B cell (primary cell): ENCODE measurements at regions not wholly inside any gene's neighbourhood (a gene's known extent, or its start where the extent isn't known, plus 50 kb on each side); places are given as distances from the start of the nearest gene placed in this dataset.

Experiments
- ATAC-seq: fragments of 200-7000 bp; cut with Tn5 transposase; one replicate; pipeline ENCODE4 v1.10.0; 2021; ENCODE audit warnings: low read depth, mild to moderate bottlenecking, moderate number of reproducible peaks, moderate library complexity
- CTCF ChIA-PET: fragments of 350-600 bp; sonication (Branson Sonifier 250); formaldehyde crosslinking; loops from one replicate; lab custom pipeline; 2021; ENCODE audit warnings: antibody characterized with exemption, inconsistent platforms; lab: Charles Lee
- POLR2A ChIA-PET: fragments of 350-600 bp; sonication (Branson Sonifier 250); formaldehyde crosslinking; loops from one replicate; lab custom pipeline; 2021; ENCODE audit warnings: antibody characterized with exemption; lab: Charles Lee
- DNase-seq: peaks from one replicate; pipeline ENCODE4 v3.0.0; 2013
- H2AFZ ChIP-seq: 2 replicates; pipeline ENCODE4 v1.6.1; 2012; ENCODE audit warnings: mild to moderate bottlenecking, low read depth, low read length; ENCODE audit not compliant: insufficient read depth, poor library complexity, severe bottlenecking
- H3K27ac ChIP-seq, 2 donors: 1 replicate in 1 of 2; 2 replicates in 1 of 2; pipeline ENCODE4 v1.5.1; 2012 to 2013; ENCODE audit warnings: low read length in 2 of 2, mild to moderate bottlenecking in 2 of 2, moderate library complexity in 1 of 2
- H3K27me3 ChIP-seq, 4 experiments: fragments of 200-600 bp in 1 of 4; sonication (generic) in 1 of 4; replicated peaks in 1 of 4; 1 replicate in 2 of 4; 2 replicates in 2 of 4; pipeline versions ENCODE4 v1.6.1 to v1.7.0; 2013 to 2016; ENCODE audit warnings: low read length in 3 of 4, mild to moderate bottlenecking in 2 of 4, mixed read lengths in 1 of 4, moderate library complexity in 1 of 4; ENCODE audit not compliant: insufficient read depth in 4 of 4, control insufficient read depth in 3 of 4; ENCODE audit errors: control extremely low read depth in 1 of 4
- H3K36me3 ChIP-seq, 2 experiments: replicated peaks in 1 of 2; 1 replicate in 1 of 2; 2 replicates in 1 of 2; pipeline versions ENCODE4 v1.6.1 to v1.7.1; 2013; ENCODE audit warnings: low read length in 1 of 2; ENCODE audit not compliant: insufficient read depth in 2 of 2, control insufficient read depth in 1 of 2; ENCODE audit errors: control extremely low read depth in 1 of 2, extremely low read depth in 1 of 2
- H3K4me1 ChIP-seq, 2 donors: fragments of 200-600 bp in 1 of 2; sonication (generic) in 1 of 2; 1 replicate in 1 of 2; 2 replicates in 1 of 2; pipeline versions ENCODE4 v1.5.1 to v1.6.1; 2013 to 2017; ENCODE audit warnings: low read length in 2 of 2; ENCODE audit not compliant: control insufficient read depth in 2 of 2, insufficient read depth in 2 of 2
- H3K4me2 ChIP-seq: replicated peaks from 2 replicates; pipeline ENCODE3; 2012; ENCODE audit warnings: mild to moderate bottlenecking, low read depth, low read length; ENCODE audit not compliant: poor library complexity, severe bottlenecking
- H3K4me3 ChIP-seq, 5 experiments: fragments of 200-600 bp in 1 of 5; sonication (generic) in 1 of 5; 1 replicate in 3 of 5; 2 replicates in 2 of 5; pipeline versions ENCODE4 v1.5.1 to v1.7.0; 2011 to 2016; ENCODE audit warnings: low read length in 4 of 5, mild to moderate bottlenecking in 4 of 5, low read depth in 2 of 5, control low read depth in 1 of 5, moderate library complexity in 1 of 5; ENCODE audit not compliant: insufficient read depth in 1 of 5; ENCODE audit errors: control extremely low read depth in 1 of 5, extremely low read depth in 1 of 5
- H3K79me2 ChIP-seq: fragments of 200-600 bp; sonication (generic); one replicate; pipeline ENCODE4 v1.6.0; 2016; ENCODE audit warnings: low read length; ENCODE audit not compliant: control insufficient read depth, insufficient read depth
- H3K9ac ChIP-seq: fragments of 200-600 bp; sonication (generic); 2 replicates; pipeline ENCODE4 v1.6.1; 2017; ENCODE audit warnings: mild to moderate bottlenecking, low read length, moderate library complexity
- H3K9me3 ChIP-seq, 3 donors: one replicate each; pipeline versions ENCODE4 v1.6.1 to v1.7.1; 2013; ENCODE audit warnings: low read length in 2 of 3; ENCODE audit not compliant: control insufficient read depth in 2 of 3, insufficient read depth in 1 of 3; ENCODE audit errors: control extremely low read depth in 1 of 3
- H4K20me1 ChIP-seq: 2 replicates; pipeline ENCODE4 v1.6.0; 2012; ENCODE audit warnings: mild to moderate bottlenecking, low read length; ENCODE audit not compliant: insufficient read depth, control insufficient read depth, poor library complexity, severe bottlenecking
- H3K27ac Mint-ChIP-seq: one replicate; pipeline ENCODE4 v1.8.0; 2021; ENCODE audit warnings: mixed read lengths
- H3K27me3 Mint-ChIP-seq: one replicate; pipeline ENCODE4 v1.8.0; 2021; ENCODE audit warnings: mixed read lengths
- H3K4me1 Mint-ChIP-seq: one replicate; pipeline ENCODE4 v1.8.0; 2021; ENCODE audit warnings: mixed read lengths
- H3K4me3 Mint-ChIP-seq: one replicate; pipeline ENCODE4 v1.8.0; 2021; ENCODE audit warnings: mixed read lengths
- H3K9me3 Mint-ChIP-seq: one replicate; pipeline ENCODE4 v1.8.0; 2022; ENCODE audit warnings: mixed read lengths; ENCODE audit not compliant: insufficient read depth
- CTCF ChIP-seq: fragments of 200-600 bp; IDR thresholded peaks from one replicate; pipeline ENCODE4 v1.8.0; 2022; ENCODE audit warnings: antibody characterized with exemption, mild to moderate bottlenecking
- EZH2 ChIP-seq: IDR thresholded peaks from 2 replicates; pipeline ENCODE4 v1.6.1; 2012; ENCODE audit warnings: borderline replicate concordance, low read depth, mild to moderate bottlenecking, moderate library complexity, low read length; ENCODE audit not compliant: insufficient read depth, poor library complexity, severe bottlenecking
- WGBS: methylation state at CpG from one replicate; pipeline ENCODE4 v1.1.5; 2013; ENCODE audit warnings: missing lambda C conversion rate; ENCODE audit not compliant: insufficient coverage; 5-methylcytosine and 5-hydroxymethylcytosine counted together
- intact Hi-C: fragments of 100-400 bp; cut with micrococcal nuclease; formaldehyde crosslinking; loops from one replicate; pipeline ENCODE4 v1.10.0; 2022

GRCh38 chr13:76223565-76223964, 587.4 kb downstream of the LMO7 start:
- whole genome bisulfite sequencing, result 100% methylated on average over 1 of the region's 2 CpGs
- no peaks in the 10 kb centered on the region for H3K27me3 ChIP-seq
- Mint-ChIP-seq H3K27ac (no peak overlapping the region), H3K27me3 (no peaks in the 10 kb centered on the region), H3K4me1 (no peaks in the 10 kb centered on the region), H3K9me3 (no peaks in the 10 kb centered on the region), H3K4me3 (no peak overlapping the region)
- no peak for DNase-seq
- ATAC-seq, result no peak
- H3K4me3 ChIP-seq, result no peak overlapping the region
- no peaks in the 10 kb centered on the region for H3K9me3 ChIP-seq
- H4K20me1 ChIP-seq, result no peaks in the 10 kb centered on the region
- no peak overlapping the region for H2AFZ ChIP-seq
- CTCF ChIA-PET, result no interaction called here
- no peaks in the 10 kb centered on the region for H3K36me3 ChIP-seq
- no peak overlapping the region for H3K9ac ChIP-seq
- no peak overlapping the region for H3K4me2 ChIP-seq
- H3K27ac ChIP-seq, result no peak overlapping the region
- no peaks in the 10 kb centered on the region for H3K79me2 ChIP-seq
- H3K4me1 ChIP-seq, result no peaks in the 10 kb centered on the region
- TF ChIP-seq CTCF (no peak), EZH2 (no peak)
- POLR2A ChIA-PET, result no interaction called here
- intact Hi-C loops, result no loop called here

GRCh38 chr13:76222511-76222910, 586.4 kb downstream of the LMO7 start:
- ChIA-PET POLR2A (no interaction called here), CTCF (no interaction called here)
- Histone ChIP-seq H4K20me1 (no peaks in the 10 kb centered on the region), H3K27me3 (no peaks in the 10 kb centered on the region), H3K27ac (no peak overlapping the region), H3K36me3 (no peaks in the 10 kb centered on the region), H3K9me3 (no peaks in the 10 kb centered on the region), H2AFZ (no peak overlapping the region), H3K79me2 (no peaks in the 10 kb centered on the region), H3K4me3 (no peak overlapping the region), H3K9ac (no peak overlapping the region), H3K4me2 (no peak overlapping the region), H3K4me1 (no peaks in the 10 kb centered on the region)
- H3K9me3 Mint-ChIP-seq, result no peaks in the 10 kb centered on the region
- H3K4me1 Mint-ChIP-seq, result no peaks in the 10 kb centered on the region
- H3K4me3 Mint-ChIP-seq, result no peak overlapping the region
- ATAC-seq, result no peak
- TF ChIP-seq CTCF, result no peak
- TF ChIP-seq EZH2, result no peak
- intact Hi-C loops, result no loop called here
- 87% methylated on average over 1 of the region's 2 CpGs for WGBS
- no peak overlapping the region for H3K27ac Mint-ChIP-seq
- H3K27me3 Mint-ChIP-seq, result no peaks in the 10 kb centered on the region
- no peak for DNase-seq
